NB4 (cell line): ENCODE measurements at regions not wholly inside any gene's neighbourhood (a gene's known extent, or its start where the extent isn't known, plus 50 kb on each side); places are given as distances from the start of the nearest gene placed in this dataset.

Experiments
- DNase-seq: peaks from one replicate; pipeline ENCODE4 v3.0.0; 2010; ENCODE audit warnings: low read depth
- H3K4me3 ChIP-seq: one replicate; pipeline ENCODE4 v1.5.1; 2011; ENCODE audit warnings: mild to moderate bottlenecking, low read depth, low read length, moderate library complexity
- CTCF ChIP-seq: IDR thresholded peaks from one replicate; pipeline ENCODE4 v1.5.1; 2012; ENCODE audit warnings: low read depth, low read length
- MAX ChIP-seq: IDR thresholded peaks from 2 replicates; pipeline ENCODE4 v1.6.1; 2011; ENCODE audit warnings: low read depth, low read length
- MYC ChIP-seq: IDR thresholded peaks from 2 replicates; pipeline ENCODE4 v1.6.1; 2011; ENCODE audit warnings: low read depth, low read length
- POLR2A ChIP-seq: IDR thresholded peaks from 2 replicates; pipeline ENCODE4 v1.6.1; 2011; ENCODE audit warnings: mild to moderate bottlenecking; ENCODE audit not compliant: insufficient read length; ENCODE audit errors: extremely low read depth

- no peak for DNase-seq
- H3K4me3 ChIP-seq: no peak overlapping the region
- no peak for TF ChIP-seq POLR2A
- TF ChIP-seq MAX: no peak
- no peak for TF ChIP-seq MYC
- no peak for TF ChIP-seq CTCF
Observed at GRCh38 chr11:103826856-103827255, 209.6 kb upstream of the DDI1 start.

GRCh38 chr11:103829596-103829995, 206.8 kb upstream of the DDI1 start:
- no peak for DNase-seq
- H3K4me3 ChIP-seq: no peak overlapping the region
- no peak for TF ChIP-seq CTCF
- TF ChIP-seq MAX: no peak
- TF ChIP-seq POLR2A: no peak
- no peak for TF ChIP-seq MYC

GRCh38 chr11:103830205-103830604, 206.2 kb upstream of the DDI1 start:
- TF ChIP-seq MAX (no peak), MYC (no peak), CTCF (no peak), POLR2A (no peak)
- H3K4me3 ChIP-seq: no peak overlapping the region
- no peak for DNase-seq

GRCh38 chr11:103832762-103833161, 203.7 kb upstream of the DDI1 start:
- no peak for DNase-seq
- TF ChIP-seq POLR2A: no peak
- no peak for TF ChIP-seq MAX
- TF ChIP-seq CTCF: no peak
- TF ChIP-seq MYC: no peak
- H3K4me3 ChIP-seq: no peak overlapping the region

GRCh38 chr11:103842191-103842590, 194.2 kb upstream of the DDI1 start:
- TF ChIP-seq MYC: no peak
- no peak for TF ChIP-seq POLR2A
- no peak for TF ChIP-seq CTCF
- no peak for TF ChIP-seq MAX
- no peak overlapping the region for H3K4me3 ChIP-seq
- DNase-seq: no peak

GRCh38 chr11:103842795-103843194, 193.6 kb upstream of the DDI1 start:
- H3K4me3 ChIP-seq: no peak overlapping the region
- TF ChIP-seq MAX (no peak), CTCF (no peak), MYC (no peak), POLR2A (no peak)
- DNase-seq: no peak
